ENCODE measurements at regions not wholly inside any gene's neighbourhood (a gene's known extent, or its start where the extent isn't known, plus 50 kb on each side); places are given as distances from the start of the nearest gene placed in this dataset.

DNA sequence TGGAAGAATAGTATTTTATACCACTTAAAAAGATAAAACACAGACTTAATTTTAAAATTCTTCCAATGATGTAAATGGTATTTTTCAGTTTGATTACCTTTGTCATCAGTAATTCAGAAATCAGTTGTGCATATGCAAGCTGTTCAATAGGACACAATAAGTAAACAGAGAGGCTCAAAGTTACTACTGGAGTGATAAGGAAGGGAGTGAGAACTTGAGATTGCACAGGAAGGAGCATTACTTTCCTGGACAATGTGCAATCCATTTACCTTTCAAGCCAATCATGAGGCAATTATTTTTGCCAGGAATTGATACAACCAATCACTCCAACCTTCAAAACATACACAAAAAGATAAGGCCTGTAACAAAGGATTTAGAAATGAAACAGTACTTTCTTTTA is 1024.3 kb downstream of the RAPGEF2 start:
- DNase-seq, result no peak

DNA sequence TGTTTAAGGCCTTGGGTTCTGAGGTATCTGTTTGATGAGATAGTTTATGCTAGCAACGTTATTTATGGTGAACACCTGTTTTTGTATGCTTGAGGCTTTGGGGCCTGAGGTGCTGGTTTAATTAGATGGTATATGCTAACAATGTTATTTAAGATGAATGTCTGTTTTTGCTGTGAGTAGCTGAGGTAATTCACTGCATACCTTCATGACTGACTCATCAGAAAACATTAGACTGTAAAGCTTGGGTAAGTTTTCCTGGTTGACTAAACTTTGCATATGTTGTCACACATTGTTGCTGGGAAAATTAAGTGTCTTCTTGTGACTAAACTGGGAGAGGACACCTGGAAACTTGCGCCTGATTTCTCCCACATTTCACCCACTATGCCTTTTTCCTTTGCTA is 1026.6 kb downstream of the RAPGEF2 start:
- DNase-seq, result no peak

DNA sequence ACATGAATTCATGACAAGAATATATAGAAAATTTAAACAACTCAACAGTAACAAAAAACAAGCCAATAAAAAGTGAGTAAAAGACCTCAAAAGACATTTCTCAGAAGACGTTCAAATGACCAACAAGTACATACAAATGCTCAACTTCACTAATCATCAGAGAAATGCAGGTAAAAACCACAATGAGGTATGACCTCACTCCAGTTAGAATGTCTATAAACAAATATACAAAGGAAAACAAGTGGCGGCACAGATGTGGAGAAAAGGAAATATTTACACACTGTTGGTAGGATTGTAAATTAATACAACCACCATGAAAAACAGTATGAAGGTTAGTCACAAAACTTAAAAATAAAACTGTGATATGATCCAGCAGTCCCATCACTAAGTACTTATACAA is 1033.1 kb downstream of the RAPGEF2 start:
- DNase-seq, result no peak

DNA sequence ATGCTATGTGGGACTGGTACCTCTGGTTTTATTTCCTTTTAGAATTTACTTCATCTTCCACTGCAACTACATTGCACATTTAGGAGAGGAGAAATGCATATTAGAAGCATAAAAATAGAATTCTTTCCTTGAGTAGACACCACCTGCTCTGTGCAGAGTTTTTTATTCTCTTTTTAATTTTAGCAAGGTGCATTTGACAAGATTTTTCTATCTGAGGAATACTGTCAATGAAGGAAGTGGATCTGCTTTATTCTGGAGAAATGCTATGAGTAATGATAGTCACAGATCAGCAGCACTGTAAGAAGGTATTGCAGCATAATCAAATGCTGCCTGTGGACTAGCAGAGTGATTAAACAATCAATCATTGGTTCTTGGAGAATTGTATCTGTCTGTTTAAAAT is 1038.3 kb downstream of the RAPGEF2 start:
- DNase-seq, result no peak

DNA sequence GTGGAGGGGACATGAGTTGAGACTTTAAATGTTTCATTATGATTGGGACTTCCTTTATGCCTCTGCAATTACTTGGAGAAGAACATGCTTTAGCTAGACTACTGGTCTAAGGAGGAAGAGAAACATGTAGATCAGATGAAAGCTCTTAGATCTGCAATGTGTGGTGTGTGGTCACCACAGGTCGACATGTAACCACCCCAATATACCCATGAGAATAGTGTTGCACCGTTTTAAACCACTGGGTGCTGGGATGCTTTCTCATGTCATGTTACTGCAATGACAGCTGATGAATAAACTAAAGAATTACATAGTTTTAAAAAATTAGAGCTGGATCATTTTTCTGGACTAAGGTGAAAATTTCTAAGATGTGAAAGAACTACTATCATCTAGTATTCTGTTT is 1039.7 kb downstream of the RAPGEF2 start:
- DNase-seq, result no peak

DNA sequence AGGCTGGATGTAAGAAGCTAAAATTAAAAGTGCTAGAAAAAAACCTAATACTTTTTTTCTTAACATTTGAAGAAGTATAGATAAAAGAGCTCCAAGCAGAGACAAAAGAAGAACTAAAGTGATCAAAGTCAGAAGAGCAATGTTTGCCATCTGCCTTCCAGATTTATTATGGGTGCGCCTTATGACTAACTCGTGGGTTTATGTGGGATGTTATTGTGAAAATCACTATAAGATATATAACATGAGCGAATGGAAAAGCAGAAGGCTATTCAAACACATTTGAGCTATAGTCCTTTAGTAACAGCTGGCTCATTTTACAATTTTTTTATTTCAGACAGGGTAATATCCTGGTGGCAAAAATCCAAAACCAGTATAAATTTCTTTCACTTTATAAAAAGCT is 1040.7 kb downstream of the RAPGEF2 start:
- DNase-seq, result no peak

DNA sequence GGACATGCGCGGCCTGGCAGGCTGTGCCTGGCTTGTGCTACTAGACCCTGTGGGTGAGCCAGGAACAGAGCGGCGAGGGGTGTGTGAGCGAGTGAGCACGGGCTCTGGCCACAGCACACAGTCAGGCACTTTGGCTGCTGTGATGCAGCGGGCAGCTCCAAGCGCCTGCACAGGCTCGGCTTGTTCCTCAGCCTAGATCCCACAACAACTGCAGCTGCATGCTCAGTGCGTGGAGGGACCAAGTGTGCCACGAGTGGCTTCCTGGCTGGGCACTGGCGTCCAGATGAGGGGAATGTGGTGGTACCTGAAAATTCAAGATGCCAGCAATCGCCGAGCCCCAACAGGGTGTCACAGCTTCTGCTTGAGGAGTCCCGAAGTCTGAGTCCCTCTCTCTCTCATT is 1056.6 kb downstream of the RAPGEF2 start:
- no peak for DNase-seq

DNA sequence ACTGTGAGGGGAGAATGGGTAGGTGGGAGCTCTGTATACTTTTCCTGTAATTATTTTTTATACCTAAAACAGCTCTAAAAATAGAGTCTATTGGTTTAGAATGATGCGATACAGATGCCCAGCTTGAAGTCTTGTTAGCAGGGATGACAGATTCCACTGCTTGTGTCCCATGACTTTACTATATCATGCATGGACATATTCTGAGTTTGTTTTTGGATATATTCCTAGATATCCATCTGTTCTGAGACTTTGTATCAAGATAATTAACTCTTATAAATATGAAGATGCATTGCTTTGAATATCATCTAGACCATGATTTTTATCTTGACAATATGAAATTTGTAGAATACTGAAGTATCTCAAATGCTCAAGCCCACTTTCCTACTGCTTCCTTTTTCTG is 1058.1 kb downstream of the RAPGEF2 start:
- DNase-seq, result no peak

DNA sequence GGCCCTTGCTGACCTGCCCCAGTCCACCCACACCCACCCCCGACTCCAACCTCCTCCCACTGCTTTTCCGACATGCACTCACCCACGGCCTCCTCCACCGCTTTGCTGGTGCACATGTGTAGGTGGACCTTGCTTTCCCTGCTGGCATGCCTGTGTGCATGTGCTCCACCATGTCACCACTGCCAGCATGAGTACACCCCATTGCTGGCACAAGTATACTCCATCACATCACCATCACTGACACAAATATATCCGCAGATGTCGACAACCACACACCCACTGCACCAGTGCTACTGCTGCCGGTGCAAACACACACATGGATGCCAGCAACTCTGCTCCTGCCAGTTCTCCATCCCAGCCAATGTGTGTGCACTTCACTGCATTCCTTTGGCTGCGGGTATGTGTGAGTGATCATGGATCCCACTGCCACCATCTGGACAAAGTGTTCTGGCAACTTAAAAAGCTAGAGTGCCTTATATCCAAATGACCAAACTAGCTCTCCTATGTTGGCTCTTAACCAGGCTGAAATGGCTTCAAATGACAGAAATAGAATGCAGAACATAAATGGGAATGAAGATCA is 1072.3 kb downstream of the RAPGEF2 start:
- no peak for DNase-seq

DNA sequence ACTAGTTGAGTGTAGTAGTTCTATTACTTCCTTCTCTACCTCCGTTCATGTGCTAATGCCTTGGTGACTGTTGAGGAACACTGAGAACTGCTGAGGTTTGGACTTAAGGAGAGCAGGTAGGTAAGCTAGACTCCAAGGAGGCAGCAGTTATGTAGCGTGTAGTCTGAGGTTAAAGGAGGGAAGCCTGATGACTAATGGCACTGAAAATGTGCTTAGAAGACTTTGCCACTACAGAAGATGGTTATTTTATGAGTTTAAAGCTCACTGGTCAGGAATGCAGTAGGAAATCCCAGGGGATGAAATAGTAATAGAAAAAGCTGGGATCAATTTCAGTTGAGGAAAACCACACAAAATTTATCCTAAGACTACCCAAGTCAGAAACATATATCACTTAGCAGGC is 1077.3 kb downstream of the RAPGEF2 start:
- DNase-seq, result no peak

DNA sequence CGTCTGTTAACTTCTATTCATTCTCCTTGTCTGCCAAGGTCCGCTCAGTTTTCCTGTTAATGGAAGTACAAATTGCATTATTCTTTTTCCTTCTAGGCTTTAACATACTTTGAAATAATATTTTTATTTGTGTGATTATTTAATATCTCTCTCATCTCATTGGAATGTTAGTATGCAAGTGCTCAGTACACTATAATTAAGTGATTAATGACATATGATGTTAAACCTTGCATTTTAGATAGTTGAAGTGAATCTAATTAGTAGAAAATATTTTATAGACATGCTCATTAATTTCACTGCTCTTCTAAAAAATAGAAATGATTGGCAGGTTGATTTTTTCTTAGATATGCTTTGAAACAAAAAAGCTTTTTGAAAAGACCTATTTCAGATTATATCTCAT is 1079.8 kb downstream of the RAPGEF2 start:
- DNase-seq, result no peak

DNA sequence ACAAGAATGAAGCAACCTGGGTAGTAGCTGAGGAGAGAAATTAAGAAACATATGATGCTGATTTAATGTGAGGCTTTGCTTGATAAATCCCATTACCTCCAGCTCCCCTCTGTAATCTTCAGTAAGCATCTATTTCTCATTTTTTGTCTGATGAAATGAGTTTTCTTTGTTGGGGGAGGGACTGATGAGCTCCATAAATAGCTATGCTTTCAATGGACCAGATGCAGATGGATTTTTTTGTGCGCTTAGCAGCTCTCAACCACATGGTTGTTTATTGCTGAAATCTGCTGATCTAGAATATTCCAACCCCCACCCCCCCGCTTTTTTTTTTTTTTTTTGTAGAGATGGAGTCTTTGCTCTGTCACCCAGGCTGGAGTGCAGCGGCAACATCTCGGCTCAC is 1082.0 kb downstream of the RAPGEF2 start:
- no peak for DNase-seq

DNA sequence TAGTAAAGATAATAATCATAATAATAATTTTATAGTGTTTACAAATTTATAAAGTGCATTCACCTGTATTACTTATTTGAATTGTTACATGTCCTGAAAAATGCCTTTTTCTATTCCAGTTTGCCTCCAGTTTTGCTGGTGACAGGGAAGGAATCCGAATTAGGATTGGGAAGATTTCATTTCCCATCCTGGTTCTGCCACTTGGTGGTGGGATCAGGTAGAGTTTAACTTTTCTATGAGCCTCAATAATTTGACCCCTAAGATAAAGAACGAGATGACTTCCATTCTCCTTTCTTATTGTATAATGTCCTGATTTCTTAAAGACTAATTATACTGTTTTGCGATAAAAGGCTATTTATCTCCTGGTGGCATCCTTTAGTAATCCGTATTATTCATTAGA is 1090.9 kb downstream of the RAPGEF2 start:
- DNase-seq, result no peak

DNA sequence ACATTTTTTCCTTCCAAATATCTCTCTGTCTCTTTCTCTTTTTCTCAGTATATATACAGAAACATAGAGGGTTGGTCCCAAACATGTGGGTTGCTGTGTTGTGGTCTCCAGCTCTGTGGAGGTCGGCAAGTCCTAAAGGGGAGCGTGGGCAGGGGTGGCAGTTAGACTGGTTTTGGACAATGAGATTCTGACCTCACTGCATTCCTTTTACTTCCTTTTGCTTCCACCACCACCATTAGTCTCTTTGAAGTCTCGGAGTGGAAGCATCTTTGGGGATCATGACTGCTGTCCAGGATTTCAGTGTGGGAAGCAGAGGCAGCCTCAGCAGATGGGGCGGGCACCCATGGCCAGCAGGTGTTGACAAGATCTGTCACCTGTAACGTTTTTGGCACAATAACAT is 1091.8 kb downstream of the RAPGEF2 start:
- no peak for DNase-seq

DNA sequence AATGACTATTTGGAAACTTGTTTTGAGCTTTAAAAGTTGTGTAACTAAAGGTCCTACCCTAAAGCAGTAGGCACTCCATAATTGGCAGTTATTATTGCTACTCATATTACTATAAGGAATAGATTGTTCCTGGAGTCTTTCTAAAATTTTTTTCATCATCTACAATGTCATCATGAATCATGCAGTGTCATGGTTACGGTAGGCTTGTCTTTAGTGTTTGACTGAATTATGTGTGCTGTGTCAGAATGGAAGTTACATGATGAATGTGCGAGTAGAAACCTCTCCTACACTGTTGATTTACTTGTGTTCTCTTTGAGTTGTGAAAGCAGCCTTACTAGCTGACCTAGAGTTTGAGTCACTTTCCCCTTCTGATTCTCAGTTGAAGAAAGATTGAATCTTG is 1099.9 kb downstream of the RAPGEF2 start:
- no peak for DNase-seq

DNA sequence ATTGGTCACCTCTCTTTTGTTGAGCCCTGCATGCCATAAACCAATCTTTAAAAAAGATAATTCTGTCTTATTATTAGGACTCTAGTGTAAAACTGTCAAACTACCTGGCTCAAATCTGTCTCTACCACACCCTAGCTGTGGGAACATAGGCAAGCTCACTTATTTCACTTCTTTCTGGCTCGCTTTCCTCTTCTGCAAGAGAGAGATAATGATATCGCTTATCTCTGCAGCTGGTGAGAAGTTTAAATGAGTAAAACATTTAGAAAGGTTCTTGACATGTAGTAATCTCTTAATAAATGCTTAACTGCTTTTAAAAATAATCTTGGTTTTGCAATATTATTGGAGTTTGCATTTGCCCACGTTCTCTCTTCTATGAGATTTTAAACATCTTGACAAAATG is 1109.2 kb downstream of the RAPGEF2 start:
- no peak for DNase-seq

DNA sequence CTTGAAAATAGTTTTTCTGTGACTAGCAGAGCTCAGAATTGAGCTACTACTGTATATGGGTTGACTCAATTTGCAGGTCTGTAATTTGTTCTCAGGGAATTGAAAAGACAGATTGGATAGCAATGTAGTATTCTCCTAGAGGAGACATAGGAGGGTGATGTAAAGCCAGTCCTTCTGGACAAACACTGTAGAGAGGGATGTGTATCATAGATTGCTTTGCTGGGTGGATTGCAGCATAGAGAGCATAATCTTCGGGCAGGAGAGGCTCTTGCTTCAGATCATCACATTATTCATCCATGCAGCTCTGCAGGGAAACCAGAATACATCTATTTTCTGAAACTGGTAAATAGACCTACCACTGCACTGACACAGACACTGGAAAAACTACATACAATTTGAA is 1110.5 kb downstream of the RAPGEF2 start:
- no peak for DNase-seq

DNA sequence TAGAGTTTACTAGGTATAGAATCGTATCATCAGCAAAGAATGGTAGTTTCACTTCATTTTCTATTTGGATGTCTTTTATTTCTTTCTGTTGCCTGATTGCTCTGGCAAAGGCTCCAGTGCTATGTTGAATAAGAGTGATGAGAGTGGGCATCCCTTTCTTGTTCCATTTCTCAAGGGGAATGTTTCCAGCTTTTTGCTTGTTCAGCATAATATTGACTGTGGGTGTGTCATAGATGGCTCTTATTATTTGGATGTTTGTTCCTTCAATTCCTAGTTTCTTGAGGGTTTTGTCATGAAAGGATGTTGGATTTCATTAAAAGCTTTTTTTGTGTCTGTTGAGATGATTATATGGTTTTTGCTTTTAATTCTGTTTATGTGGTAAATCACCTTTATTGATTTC is 1114.5 kb downstream of the RAPGEF2 start:
- no peak for DNase-seq

DNA sequence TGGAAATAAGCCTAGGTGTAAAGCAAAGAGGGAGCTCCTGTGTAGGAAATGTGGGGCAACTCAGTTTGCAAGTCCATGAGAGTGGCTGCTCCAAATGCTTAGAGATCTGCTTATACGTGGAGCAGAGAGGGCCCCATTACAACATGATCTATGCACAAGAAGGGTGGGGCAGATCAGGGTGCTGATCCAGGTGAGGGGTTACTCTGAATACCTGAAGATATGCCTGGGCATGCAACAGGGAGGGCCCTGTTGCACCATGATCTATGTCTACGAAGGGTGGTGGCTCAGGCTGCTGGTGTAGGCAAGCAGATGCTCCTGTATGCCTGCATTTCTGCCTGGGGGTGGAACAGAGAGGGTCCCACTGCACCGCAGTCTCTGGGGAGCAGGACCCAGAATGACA is 1121.2 kb downstream of the RAPGEF2 start:
- no peak for DNase-seq

DNA sequence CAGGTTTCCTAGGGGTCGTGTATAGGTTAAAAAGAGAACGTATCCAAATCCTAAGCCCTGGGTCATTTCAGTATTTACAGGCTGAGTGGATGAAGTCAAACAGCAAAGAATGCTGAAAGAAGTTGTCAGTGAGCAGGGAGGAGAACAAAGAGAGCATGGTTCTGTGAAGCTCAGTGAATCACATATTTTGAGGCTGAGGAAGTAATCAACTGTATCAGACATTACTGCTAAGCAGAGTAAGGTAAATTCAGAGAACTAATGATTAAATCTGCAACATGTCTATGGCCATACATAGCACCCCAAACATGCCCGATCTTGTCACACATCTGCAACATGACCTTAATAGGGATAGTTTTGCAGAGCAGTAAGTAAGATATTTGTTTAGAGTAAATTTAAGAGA is 1130.3 kb downstream of the RAPGEF2 start:
- DNase-seq, result no peak

DNA sequence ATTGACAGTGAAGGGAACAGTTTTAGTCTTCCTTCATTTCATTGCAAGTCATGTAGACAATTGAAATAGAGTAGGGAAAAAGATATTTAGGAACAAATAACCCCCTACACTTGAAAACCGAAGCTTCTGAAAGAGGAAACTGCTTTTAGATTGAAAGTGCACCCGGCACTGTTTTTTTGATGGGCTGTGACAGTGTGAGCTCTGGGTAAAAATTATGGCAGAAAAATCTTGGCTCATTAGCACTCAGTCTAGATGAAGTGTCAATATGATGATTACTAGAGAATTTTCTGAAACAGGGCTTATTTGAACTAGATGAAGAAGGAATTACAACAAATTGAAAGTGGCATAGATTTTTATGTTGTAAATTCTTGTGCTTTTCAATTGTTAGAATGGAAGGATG is 1132.4 kb downstream of the RAPGEF2 start:
- DNase-seq, result no peak

DNA sequence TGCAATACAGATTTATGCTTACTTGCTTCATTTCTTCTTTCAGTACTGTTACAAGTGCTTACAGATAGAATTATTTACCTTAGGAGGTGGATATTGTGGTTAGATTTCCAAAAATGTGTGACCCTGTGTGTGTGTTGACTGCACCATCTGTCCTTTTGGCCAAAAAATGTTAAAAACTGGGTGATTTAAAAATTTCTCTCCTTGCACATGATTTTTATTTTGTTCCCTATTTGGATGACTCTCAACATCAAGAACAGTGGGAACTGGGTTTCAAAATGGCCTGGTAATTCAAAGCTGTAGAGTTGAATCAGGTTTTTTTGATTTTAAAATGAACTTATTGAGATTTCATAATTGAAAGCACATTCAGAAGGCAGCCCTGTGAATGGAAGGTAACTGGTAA is 1132.9 kb downstream of the RAPGEF2 start:
- no peak for DNase-seq

DNA sequence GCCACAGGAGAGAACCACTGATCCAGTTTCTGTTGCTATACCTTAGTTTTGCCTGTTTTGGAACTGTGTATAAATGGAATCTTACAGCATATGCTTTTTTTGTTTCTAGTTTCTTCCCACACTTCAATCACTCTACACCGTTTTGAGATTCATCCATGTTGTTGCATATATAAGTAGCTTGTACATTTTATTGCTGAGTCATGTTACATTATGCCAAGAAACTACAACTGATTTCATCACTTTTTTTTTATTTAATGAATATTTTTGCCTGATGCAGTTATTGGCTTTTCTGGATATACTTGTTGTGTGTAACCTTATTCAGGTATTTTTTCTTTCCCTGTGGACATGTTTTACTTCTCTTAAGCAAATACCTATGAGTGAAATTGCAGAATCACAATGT is 1135.9 kb downstream of the RAPGEF2 start:
- DNase-seq, result no peak

DNA sequence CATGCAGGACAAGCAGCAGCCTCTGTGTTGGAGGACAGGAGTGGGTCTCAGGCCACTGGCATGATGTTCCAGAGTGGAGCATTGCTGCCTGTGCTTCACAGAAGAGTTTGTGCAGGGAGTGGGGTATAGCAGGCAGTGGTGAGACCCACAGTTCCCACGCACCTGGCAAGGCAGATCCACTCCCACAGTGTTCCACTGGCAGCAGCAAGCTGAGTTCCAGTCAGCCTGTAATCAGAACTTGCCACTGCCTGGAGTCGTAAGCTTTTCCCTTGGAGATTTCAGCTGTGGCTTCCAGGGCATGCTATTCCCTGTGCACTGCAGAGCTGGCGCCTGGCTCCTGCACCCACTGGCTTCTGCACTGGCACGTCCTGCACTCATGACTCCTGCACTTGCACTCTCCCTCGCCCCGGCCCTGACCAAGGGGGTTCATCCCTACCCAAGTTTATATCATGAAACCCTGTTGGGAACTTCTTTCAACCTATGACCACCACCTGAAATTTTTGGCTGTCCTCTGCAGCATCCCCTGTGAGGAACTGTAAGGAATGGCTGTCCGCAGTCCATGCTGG is 1144.3 kb downstream of the RAPGEF2 start:
- DNase-seq, result no peak

DNA sequence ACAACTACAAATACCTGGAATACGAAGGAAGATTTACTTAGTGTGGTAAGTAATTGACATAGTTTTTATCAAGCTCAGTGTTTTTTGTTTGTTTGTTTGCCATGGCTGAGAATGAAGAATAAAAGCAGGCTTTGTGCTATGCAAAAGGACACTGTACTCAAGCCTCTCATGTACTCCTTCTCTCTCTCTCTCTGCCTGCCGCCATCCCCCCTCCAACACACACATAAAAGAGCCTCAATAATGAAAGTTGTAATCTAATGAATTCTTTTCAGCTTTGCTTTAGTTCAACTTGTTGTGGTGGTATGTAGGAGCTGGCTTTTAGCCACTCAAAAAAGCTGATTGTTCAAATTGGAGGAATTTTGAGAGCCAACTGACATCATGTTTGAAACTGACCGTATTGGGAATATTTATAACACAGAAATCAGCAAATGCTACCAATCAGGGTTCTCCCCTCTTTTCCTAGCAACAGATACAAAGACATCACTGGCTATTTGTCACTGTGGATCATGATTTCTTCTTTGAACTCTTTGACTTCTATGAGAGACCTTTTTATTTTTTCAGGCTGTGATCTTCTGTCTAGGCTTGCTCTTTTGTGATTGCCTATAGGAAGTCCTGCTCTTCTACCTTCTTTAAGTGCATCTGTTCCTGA is 1148.8 kb downstream of the RAPGEF2 start:
- DNase-seq, result no peak

Measured in hematopoietic multipotent progenitor cell treated with erythropoietin and hydrocortisone succinate and interleukin-3 and kit ligand, for 4 days (in vitro differentiated cells).